ENCODE measurements at regions not wholly inside any gene's neighbourhood (a gene's known extent, or its start where the extent isn't known, plus 50 kb on each side); places are given as distances from the start of the nearest gene placed in this dataset.

- no peak overlapping the region for H2AFZ ChIP-seq (ENCODE audit: low read length, unreplicated experiment)
- H3K27me3 ChIP-seq (ENCODE audit: insufficient read depth, low read length): no peaks in the 10 kb centered on the region
- peaks cover 16% of the 10 kb centered on the region for H3K4me1 ChIP-seq (ENCODE audit: control insufficient read depth, insufficient read depth, low read length, unreplicated experiment)
- no peaks in the 10 kb centered on the region for H3K36me3 ChIP-seq (ENCODE audit: insufficient read depth, low read length)
- no peaks in the 10 kb centered on the region for H3K79me2 ChIP-seq (ENCODE audit: control insufficient read depth, insufficient read depth, low read length, unreplicated experiment)
- H3K4me3 ChIP-seq (ENCODE audit: low read depth, low read length): no peak overlapping the region
- H3K27ac ChIP-seq (ENCODE audit: low read depth, low read length): no peak overlapping the region
Observed at GRCh38 chr11:27860811-27861210, 160.6 kb upstream of the BDNF start.

- Histone ChIP-seq H3K27ac (ENCODE audit: low read depth, low read length) (no peak overlapping the region), H3K36me3 (ENCODE audit: insufficient read depth, low read length) (no peaks in the 10 kb centered on the region), H3K4me3 (ENCODE audit: low read depth, low read length) (no peak overlapping the region), H2AFZ (ENCODE audit: low read length, unreplicated experiment) (no peak overlapping the region), H3K27me3 (ENCODE audit: insufficient read depth, low read length) (no peaks in the 10 kb centered on the region), H3K79me2 (ENCODE audit: control insufficient read depth, insufficient read depth, low read length, unreplicated experiment) (no peaks in the 10 kb centered on the region), H3K4me1 (ENCODE audit: control insufficient read depth, insufficient read depth, low read length, unreplicated experiment) (peaks cover 16% of the 10 kb centered on the region)
Observed at GRCh38 chr11:27858866-27859265, 158.6 kb upstream of the BDNF start.

GRCh38 chr11:27857588-27857987 lies 157.3 kb upstream of the BDNF start:
- Histone ChIP-seq H3K79me2 (ENCODE audit: control insufficient read depth, insufficient read depth, low read length, unreplicated experiment) (no peaks in the 10 kb centered on the region), H2AFZ (ENCODE audit: low read length, unreplicated experiment) (no peak overlapping the region), H3K27me3 (ENCODE audit: insufficient read depth, low read length) (no peaks in the 10 kb centered on the region; the same call in 1 of the 2 replicates), H3K4me3 (ENCODE audit: low read depth, low read length) (no peak overlapping the region), H3K27ac (ENCODE audit: low read depth, low read length) (no peak overlapping the region), H3K4me1 (ENCODE audit: control insufficient read depth, insufficient read depth, low read length, unreplicated experiment) (peaks cover 13% of the 10 kb centered on the region), H3K36me3 (ENCODE audit: insufficient read depth, low read length) (no peaks in the 10 kb centered on the region)

- no peaks in the 10 kb centered on the region; the same call in 1 of the 2 replicates for H3K27me3 ChIP-seq (ENCODE audit: insufficient read depth, low read length)
- H3K27ac ChIP-seq (ENCODE audit: low read depth, low read length): no peak overlapping the region
- peaks cover 8% of the 10 kb centered on the region for H3K4me1 ChIP-seq (ENCODE audit: control insufficient read depth, insufficient read depth, low read length, unreplicated experiment)
- H2AFZ ChIP-seq (ENCODE audit: low read length, unreplicated experiment): no peak overlapping the region
- H3K4me3 ChIP-seq (ENCODE audit: low read depth, low read length): no peak overlapping the region
- no peaks in the 10 kb centered on the region for H3K79me2 ChIP-seq (ENCODE audit: control insufficient read depth, insufficient read depth, low read length, unreplicated experiment)
- no peaks in the 10 kb centered on the region for H3K36me3 ChIP-seq (ENCODE audit: insufficient read depth, low read length)
Observed at GRCh38 chr11:27857014-27857413, 156.8 kb upstream of the BDNF start.

GRCh38 chr11:27848423-27848822 lies 148.2 kb upstream of the BDNF start:
- no peaks in the 10 kb centered on the region for H3K4me1 ChIP-seq (ENCODE audit: control insufficient read depth, insufficient read depth, low read length, unreplicated experiment)
- no peak overlapping the region for H2AFZ ChIP-seq (ENCODE audit: low read length, unreplicated experiment)
- H3K79me2 ChIP-seq (ENCODE audit: control insufficient read depth, insufficient read depth, low read length, unreplicated experiment): no peaks in the 10 kb centered on the region
- no peak overlapping the region for H3K4me3 ChIP-seq (ENCODE audit: low read depth, low read length)
- H3K27ac ChIP-seq (ENCODE audit: low read depth, low read length): no peak overlapping the region
- no peaks in the 10 kb centered on the region; the same call in 1 of the 2 replicates for H3K27me3 ChIP-seq (ENCODE audit: insufficient read depth, low read length)
- H3K36me3 ChIP-seq (ENCODE audit: insufficient read depth, low read length): no peaks in the 10 kb centered on the region

GRCh38 chr11:27847496-27847895 lies 147.2 kb upstream of the BDNF start:
- no peaks in the 10 kb centered on the region for H3K36me3 ChIP-seq (ENCODE audit: insufficient read depth, low read length)
- H3K27me3 ChIP-seq (ENCODE audit: insufficient read depth, low read length): no peaks in the 10 kb centered on the region
- H3K27ac ChIP-seq (ENCODE audit: low read depth, low read length): no peak overlapping the region
- no peaks in the 10 kb centered on the region for H3K4me1 ChIP-seq (ENCODE audit: control insufficient read depth, insufficient read depth, low read length, unreplicated experiment)
- no peak overlapping the region for H2AFZ ChIP-seq (ENCODE audit: low read length, unreplicated experiment)
- no peak overlapping the region for H3K4me3 ChIP-seq (ENCODE audit: low read depth, low read length)
- H3K79me2 ChIP-seq (ENCODE audit: control insufficient read depth, insufficient read depth, low read length, unreplicated experiment): no peaks in the 10 kb centered on the region

GRCh38 chr11:27842290-27842689 lies 142.0 kb upstream of the BDNF start:
- no peak overlapping the region for H2AFZ ChIP-seq (ENCODE audit: low read length, unreplicated experiment)
- H3K36me3 ChIP-seq (ENCODE audit: insufficient read depth, low read length): no peaks in the 10 kb centered on the region
- H3K27ac ChIP-seq (ENCODE audit: low read depth, low read length): no peak overlapping the region
- peaks cover 4% of the 10 kb centered on the region for H3K4me1 ChIP-seq (ENCODE audit: control insufficient read depth, insufficient read depth, low read length, unreplicated experiment)
- H3K27me3 ChIP-seq (ENCODE audit: insufficient read depth, low read length): no peaks in the 10 kb centered on the region
- H3K4me3 ChIP-seq (ENCODE audit: low read depth, low read length): no peak overlapping the region
- no peaks in the 10 kb centered on the region for H3K79me2 ChIP-seq (ENCODE audit: control insufficient read depth, insufficient read depth, low read length, unreplicated experiment)

- Histone ChIP-seq H3K4me1 (ENCODE audit: control insufficient read depth, insufficient read depth, low read length, unreplicated experiment) (peaks cover 4% of the 10 kb centered on the region), H2AFZ (ENCODE audit: low read length, unreplicated experiment) (no peak overlapping the region), H3K4me3 (ENCODE audit: low read depth, low read length) (no peak overlapping the region), H3K36me3 (ENCODE audit: insufficient read depth, low read length) (no peaks in the 10 kb centered on the region), H3K27ac (ENCODE audit: low read depth, low read length) (no peak overlapping the region), H3K79me2 (ENCODE audit: control insufficient read depth, insufficient read depth, low read length, unreplicated experiment) (no peaks in the 10 kb centered on the region), H3K27me3 (ENCODE audit: insufficient read depth, low read length) (no peaks in the 10 kb centered on the region)
Observed at GRCh38 chr11:27841023-27841422, 140.8 kb upstream of the BDNF start.

- Histone ChIP-seq H3K4me1 (ENCODE audit: control insufficient read depth, insufficient read depth, low read length, unreplicated experiment) (peaks cover 4% of the 10 kb centered on the region), H2AFZ (ENCODE audit: low read length, unreplicated experiment) (peak overlapping the region; percentile 76), H3K27ac (ENCODE audit: low read depth, low read length) (no peak overlapping the region), H3K27me3 (ENCODE audit: insufficient read depth, low read length) (no peaks in the 10 kb centered on the region), H3K79me2 (ENCODE audit: control insufficient read depth, insufficient read depth, low read length, unreplicated experiment) (no peaks in the 10 kb centered on the region), H3K36me3 (ENCODE audit: insufficient read depth, low read length) (no peaks in the 10 kb centered on the region), H3K4me3 (ENCODE audit: low read depth, low read length) (no peak overlapping the region)
Observed at GRCh38 chr11:27839226-27839913, 139.1 kb upstream of the BDNF start.

- H3K36me3 ChIP-seq (ENCODE audit: insufficient read depth, low read length): no peaks in the 10 kb centered on the region
- no peak overlapping the region for H3K4me3 ChIP-seq (ENCODE audit: low read depth, low read length)
- no peaks in the 10 kb centered on the region for H3K27me3 ChIP-seq (ENCODE audit: insufficient read depth, low read length)
- no peak overlapping the region for H3K27ac ChIP-seq (ENCODE audit: low read depth, low read length)
- peak overlapping the region; percentile 76 for H2AFZ ChIP-seq (ENCODE audit: low read length, unreplicated experiment)
- H3K4me1 ChIP-seq (ENCODE audit: control insufficient read depth, insufficient read depth, low read length, unreplicated experiment): peaks cover 4% of the 10 kb centered on the region
- no peaks in the 10 kb centered on the region for H3K79me2 ChIP-seq (ENCODE audit: control insufficient read depth, insufficient read depth, low read length, unreplicated experiment)
Observed at GRCh38 chr11:27838674-27839073, 138.4 kb upstream of the BDNF start.

GRCh38 chr11:27837895-27838563 lies 137.8 kb upstream of the BDNF start:
- Histone ChIP-seq H2AFZ (ENCODE audit: low read length, unreplicated experiment) (no peak overlapping the region), H3K79me2 (ENCODE audit: control insufficient read depth, insufficient read depth, low read length, unreplicated experiment) (no peaks in the 10 kb centered on the region), H3K27ac (ENCODE audit: low read depth, low read length) (no peak overlapping the region), H3K27me3 (ENCODE audit: insufficient read depth, low read length) (no peaks in the 10 kb centered on the region), H3K4me1 (ENCODE audit: control insufficient read depth, insufficient read depth, low read length, unreplicated experiment) (peaks cover 4% of the 10 kb centered on the region), H3K36me3 (ENCODE audit: insufficient read depth, low read length) (no peaks in the 10 kb centered on the region), H3K4me3 (ENCODE audit: low read depth, low read length) (no peak overlapping the region)

Measured in ACC112 (cell line).